ENCODE measurements at regions not wholly inside any gene's neighbourhood (a gene's known extent, or its start where the extent isn't known, plus 50 kb on each side); places are given as distances from the start of the nearest gene placed in this dataset.

- no peaks in the 10 kb centered on the region for H3K36me3 ChIP-seq (ENCODE audit: insufficient read depth, low read length)
- H3K27ac Mint-ChIP-seq (ENCODE audit: unreplicated experiment): no peak overlapping the region
- no peaks in the 10 kb centered on the region for H3K27me3 Mint-ChIP-seq (ENCODE audit: low read depth, unreplicated experiment)
- no peak overlapping the region for H3K27ac ChIP-seq (ENCODE audit: low read depth, low read length)
- H3K27me3 ChIP-seq (ENCODE audit: insufficient read depth, low read length): no peaks in the 10 kb centered on the region
- no peak overlapping the region for H3K4me3 Mint-ChIP-seq (ENCODE audit: unreplicated experiment)
- TF ChIP-seq, protein P1, sequence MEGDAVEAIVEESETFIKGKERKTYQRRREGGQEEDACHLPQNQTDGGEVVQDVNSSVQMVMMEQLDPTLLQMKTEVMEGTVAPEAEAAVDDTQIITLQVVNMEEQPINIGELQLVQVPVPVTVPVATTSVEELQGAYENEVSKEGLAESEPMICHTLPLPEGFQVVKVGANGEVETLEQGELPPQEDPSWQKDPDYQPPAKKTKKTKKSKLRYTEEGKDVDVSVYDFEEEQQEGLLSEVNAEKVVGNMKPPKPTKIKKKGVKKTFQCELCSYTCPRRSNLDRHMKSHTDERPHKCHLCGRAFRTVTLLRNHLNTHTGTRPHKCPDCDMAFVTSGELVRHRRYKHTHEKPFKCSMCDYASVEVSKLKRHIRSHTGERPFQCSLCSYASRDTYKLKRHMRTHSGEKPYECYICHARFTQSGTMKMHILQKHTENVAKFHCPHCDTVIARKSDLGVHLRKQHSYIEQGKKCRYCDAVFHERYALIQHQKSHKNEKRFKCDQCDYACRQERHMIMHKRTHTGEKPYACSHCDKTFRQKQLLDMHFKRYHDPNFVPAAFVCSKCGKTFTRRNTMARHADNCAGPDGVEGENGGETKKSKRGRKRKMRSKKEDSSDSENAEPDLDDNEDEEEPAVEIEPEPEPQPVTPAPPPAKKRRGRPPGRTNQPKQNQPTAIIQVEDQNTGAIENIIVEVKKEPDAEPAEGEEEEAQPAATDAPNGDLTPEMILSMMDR (IDR thresholded peaks at IDR 0.05; ENCODE audit: insufficient read depth, low read depth, low read length): no peak
- no peak for TF ChIP-seq EZH2 (IDR thresholded peaks at IDR 0.05; ENCODE audit: insufficient read depth, low read length)
- no peaks in the 10 kb centered on the region for H3K9me3 ChIP-seq (ENCODE audit: insufficient read depth, low read depth, low read length)
- no peak overlapping the region for H3K9ac ChIP-seq (ENCODE audit: low read length)
- H3K4me2 ChIP-seq (ENCODE audit: low read length): no peak overlapping the region
- H3K36me3 Mint-ChIP-seq (ENCODE audit: low read depth, unreplicated experiment): no peaks in the 10 kb centered on the region
- no peak overlapping the region for H3K4me3 ChIP-seq (ENCODE audit: insufficient read depth, low read depth, low read length)
- no peaks in the 10 kb centered on the region for H4K20me1 ChIP-seq (ENCODE audit: insufficient read depth, low read length)
- no peaks in the 10 kb centered on the region for H3K4me1 ChIP-seq (ENCODE audit: insufficient read depth, low read length)
- H3K9me3 Mint-ChIP-seq (ENCODE audit: unreplicated experiment): no peaks in the 10 kb centered on the region
- no peak overlapping the region for H2AFZ ChIP-seq (ENCODE audit: low read depth, low read length)
- peaks cover 4% of the 10 kb centered on the region for H3K4me1 Mint-ChIP-seq (ENCODE audit: low read depth, unreplicated experiment)
- FAIRE-seq: no peak
- no peaks in the 10 kb centered on the region for H3K79me2 ChIP-seq (ENCODE audit: insufficient read depth, low read length)
- no peak for DNase-seq (ENCODE audit: low read depth)
These were observed 110.2 kb upstream of the EGR2 start for GRCh38 chr10:62926407-62926806.

DNA sequence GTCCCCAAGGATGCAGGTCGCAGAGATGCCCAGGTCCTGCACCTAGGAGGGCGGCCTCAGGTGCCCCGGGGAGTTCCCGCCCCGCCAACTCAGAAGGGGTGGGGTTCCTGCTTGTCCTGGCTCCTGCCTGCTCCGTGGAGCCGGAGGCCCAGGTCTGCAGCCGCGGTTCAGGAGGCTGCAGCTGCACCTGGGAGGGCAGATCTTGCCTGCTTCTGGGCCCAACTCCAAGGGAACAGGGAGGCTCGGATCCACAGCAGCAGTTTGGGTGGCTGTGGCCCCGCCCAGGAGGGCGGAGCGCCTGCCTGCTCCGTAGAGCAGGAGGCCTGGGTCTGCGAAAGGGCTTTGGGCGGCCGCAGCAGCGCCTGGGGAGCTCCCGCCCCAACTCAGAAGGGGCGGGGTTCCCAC lies 108.2 kb upstream of the EGR2 start:
- Histone ChIP-seq H3K4me2 (ENCODE audit: low read length) (no peak overlapping the region), H3K27me3 (ENCODE audit: insufficient read depth, low read length) (no peaks in the 10 kb centered on the region), H3K9me3 (ENCODE audit: insufficient read depth, low read depth, low read length) (no peaks in the 10 kb centered on the region), H3K27ac (ENCODE audit: low read depth, low read length) (no peak overlapping the region), H3K4me3 (ENCODE audit: insufficient read depth, low read depth, low read length) (no peak overlapping the region), H3K4me1 (ENCODE audit: insufficient read depth, low read length) (no peaks in the 10 kb centered on the region), H2AFZ (ENCODE audit: low read depth, low read length) (no peak overlapping the region), H4K20me1 (ENCODE audit: insufficient read depth, low read length) (no peaks in the 10 kb centered on the region), H3K36me3 (ENCODE audit: insufficient read depth, low read length) (no peaks in the 10 kb centered on the region), H3K9ac (ENCODE audit: low read length) (no peak overlapping the region), H3K79me2 (ENCODE audit: insufficient read depth, low read length) (no peaks in the 10 kb centered on the region)
- no peaks in the 10 kb centered on the region for H3K9me3 Mint-ChIP-seq (ENCODE audit: unreplicated experiment)
- H3K27me3 Mint-ChIP-seq (ENCODE audit: low read depth, unreplicated experiment): no peaks in the 10 kb centered on the region
- no peak for DNase-seq (ENCODE audit: low read depth)
- H3K4me1 Mint-ChIP-seq (ENCODE audit: low read depth, unreplicated experiment): peaks cover 4% of the 10 kb centered on the region
- no peak overlapping the region for H3K27ac Mint-ChIP-seq (ENCODE audit: unreplicated experiment)
- H3K4me3 Mint-ChIP-seq (ENCODE audit: unreplicated experiment): no peak overlapping the region
- no peaks in the 10 kb centered on the region for H3K36me3 Mint-ChIP-seq (ENCODE audit: low read depth, unreplicated experiment)
- TF ChIP-seq, protein P1 (IDR thresholded peaks at IDR 0.05; ENCODE audit: insufficient read depth, low read depth, low read length): no peak
- no peak for TF ChIP-seq EZH2 (IDR thresholded peaks at IDR 0.05; ENCODE audit: insufficient read depth, low read length)
- no peak for FAIRE-seq

GRCh38 chr10:62919776-62920175 lies 103.6 kb upstream of the EGR2 start:
- no peaks in the 10 kb centered on the region for H3K27me3 ChIP-seq (ENCODE audit: insufficient read depth, low read length)
- no peaks in the 10 kb centered on the region for H3K9me3 ChIP-seq (ENCODE audit: insufficient read depth, low read depth, low read length)
- H2AFZ ChIP-seq (ENCODE audit: low read depth, low read length): no peak overlapping the region
- no peaks in the 10 kb centered on the region for H3K79me2 ChIP-seq (ENCODE audit: insufficient read depth, low read length)
- H3K4me3 Mint-ChIP-seq (ENCODE audit: unreplicated experiment): no peak overlapping the region
- H3K9me3 Mint-ChIP-seq (ENCODE audit: unreplicated experiment): no peaks in the 10 kb centered on the region
- H3K4me1 Mint-ChIP-seq (ENCODE audit: low read depth, unreplicated experiment): peaks cover 5% of the 10 kb centered on the region
- no peaks in the 10 kb centered on the region for H3K27me3 Mint-ChIP-seq (ENCODE audit: low read depth, unreplicated experiment)
- DNase-seq (ENCODE audit: low read depth) (no peak), FAIRE-seq (no peak)
- H3K36me3 ChIP-seq (ENCODE audit: insufficient read depth, low read length): no peaks in the 10 kb centered on the region
- H3K4me3 ChIP-seq (ENCODE audit: insufficient read depth, low read depth, low read length): no peak overlapping the region
- no peak overlapping the region for H3K4me2 ChIP-seq (ENCODE audit: low read length)
- no peaks in the 10 kb centered on the region for H3K36me3 Mint-ChIP-seq (ENCODE audit: low read depth, unreplicated experiment)
- no peak overlapping the region for H3K27ac Mint-ChIP-seq (ENCODE audit: unreplicated experiment)
- peaks cover 3% of the 10 kb centered on the region for H3K4me1 ChIP-seq (ENCODE audit: insufficient read depth, low read length)
- no peaks in the 10 kb centered on the region for H4K20me1 ChIP-seq (ENCODE audit: insufficient read depth, low read length)
- H3K27ac ChIP-seq (ENCODE audit: low read depth, low read length): no peak overlapping the region
- no peak for TF ChIP-seq EZH2 (IDR thresholded peaks at IDR 0.05; ENCODE audit: insufficient read depth, low read length)
- TF ChIP-seq, protein P1 (IDR thresholded peaks at IDR 0.05; ENCODE audit: insufficient read depth, low read depth, low read length): no peak
- no peak overlapping the region for H3K9ac ChIP-seq (ENCODE audit: low read length)
